Pancreas (tissue), 10 donors: ENCODE measurements at regions not wholly inside any gene's neighbourhood (a gene's known extent, or its start where the extent isn't known, plus 50 kb on each side); places are given as distances from the start of the nearest gene placed in this dataset.

Source experiments
- ATAC-seq, 4 donors: fragments of 200-7000 bp; cut with Tn5 transposase; one replicate each; pipeline versions ENCODE4 v1.8.0 to v1.9.1; 2020; ENCODE audit warnings: mild to moderate bottlenecking in 4 of 4, moderate library complexity in 4 of 4
- DNase-seq, 6 donors: peaks; one replicate each; pipeline ENCODE4 v3.0.0-alpha.2; 2020
- FAIRE-seq: peaks from 2 replicates; lab custom pipeline; 2012; peaks lifted over from hg19 to GRCh38; lab: Jason Lieb, UNC
- H3K27ac ChIP-seq, 4 donors: fragments of 200-600 bp; sonication (generic); 1 replicate in 3 of 4; 2 replicates in 1 of 4; pipeline versions ENCODE4 v1.5.0 to v1.8.0; 2020
- H3K27me3 ChIP-seq, 4 donors: fragments of 200-600 bp; one replicate each; pipeline ENCODE4 v1.8.0; 2021
- H3K36me3 ChIP-seq, 3 donors: fragments of 200-600 bp; sonication (generic) in 1 of 3; one replicate each; pipeline versions ENCODE4 v1.5.0 to v1.8.0; 2020 to 2021
- H3K4me1 ChIP-seq, 3 donors: fragments of 200-600 bp; one replicate each; pipeline ENCODE4 v1.8.0; 2021
- H3K4me3 ChIP-seq, 4 donors: fragments of 200-600 bp; sonication (generic) in 2 of 4; one replicate each; pipeline versions ENCODE4 v1.5.0 to v1.8.0; 2020 to 2021
- H3K9me3 ChIP-seq, 4 donors: fragments of 200-600 bp; one replicate each; pipeline ENCODE4 v1.8.0; 2021
- CTCF ChIP-seq, 4 donors: fragments of 200-600 bp; sonication (generic) in 3 of 4; IDR thresholded peaks; one replicate each; pipeline versions ENCODE4 v1.5.0 to v1.8.0; 2021; ENCODE audit warnings: antibody characterized with exemption in 4 of 4
- WGBS, 2 donors: extraction: QIAGEN DNeasy Blood & Tissue Kit; methylation state at CpG; one replicate each; pipeline ENCODE4 v1.1.7; 2013; 5-methylcytosine and 5-hydroxymethylcytosine counted together
- intact Hi-C, 3 donors: fragments of 100-400 bp; cut with DNase I; formaldehyde crosslinking; loops; one replicate each; pipeline versions ENCODE4 v1.11.1 to v1.14.2; 2022
- donor health status: healthy with polysubstance abuse.
- donor health status: DM: no; HTN: no; CAD: no; lungs with moderate emphysema.
- donor health status: DM: no; HTN: no; CAD: no.
- donor health status: control.
- donor health status: control.
- donor health status: Bipolar disorder and iron deficiency.
- donor health status: DM: yes; HTN: yes; CAD: no.
- donor health status: DM: no; HTN: no; CAD: no.
- donor health status: DM: no; HTN: no; CAD: no.
- donor health status: DM: yes; HTN: yes; CAD: no.

DNA sequence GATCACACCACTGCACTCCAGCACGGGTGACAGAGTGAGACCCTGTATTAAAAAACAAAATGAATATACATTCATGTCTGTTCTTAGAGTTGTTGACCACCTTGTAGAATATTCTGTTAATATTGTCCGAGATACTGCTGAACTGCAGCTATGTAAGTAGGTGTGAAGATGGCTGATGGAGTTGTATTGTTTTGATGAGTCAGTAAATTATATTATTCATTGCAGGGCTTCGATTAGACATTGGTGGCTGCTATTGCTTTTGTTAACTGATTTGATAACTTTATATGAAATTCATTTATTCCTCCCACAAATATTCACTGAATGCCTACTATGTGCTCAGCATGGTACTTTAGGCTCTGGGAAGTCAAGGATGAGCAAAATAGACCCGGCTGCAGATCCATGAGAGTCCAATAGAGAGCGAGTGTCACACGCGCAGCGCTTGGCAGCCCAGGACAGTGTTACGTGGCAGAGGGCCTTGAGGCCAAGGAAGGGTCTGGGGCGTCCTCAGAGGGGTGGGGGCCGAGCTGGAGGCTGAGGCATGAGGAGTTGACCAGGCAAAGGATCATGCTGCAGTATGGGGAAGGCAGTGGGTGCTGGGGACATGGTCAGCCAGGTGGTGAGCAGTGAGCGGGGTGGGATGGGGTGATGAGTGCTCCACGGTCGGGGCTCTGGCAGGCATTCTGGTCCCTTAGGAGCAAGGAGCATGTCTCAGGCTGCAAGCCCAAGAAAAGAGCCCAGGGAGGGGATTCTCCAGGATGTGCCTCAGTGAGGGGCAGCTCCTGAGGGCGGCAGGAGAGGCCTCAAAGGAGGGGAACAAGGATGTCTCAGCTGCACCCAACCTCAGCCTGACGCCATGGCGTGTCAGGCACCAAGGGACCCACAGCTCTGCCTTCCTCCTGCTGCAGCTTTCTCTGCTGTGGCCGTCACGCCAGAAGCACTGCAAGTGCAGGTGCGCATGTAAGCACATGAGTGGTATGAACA lies 243.5 kb downstream of the GADD45G start:
- ATAC-seq, result no peak
- no peaks in the 10 kb centered on the region for H3K36me3 ChIP-seq
- intact Hi-C loops, result no loop called here
- no peak overlapping the region for H3K4me3 ChIP-seq
- H3K9me3 ChIP-seq, result no peaks in the 10 kb centered on the region
- H3K4me1 ChIP-seq, result peaks cover 0 to 2% (median 0%) of the 10 kb centered on the region in 3 donors
- no peak for FAIRE-seq
- no peak for TF ChIP-seq CTCF (IDR thresholded peaks at IDR 0.05)
- H3K27me3 ChIP-seq, result no peaks in the 10 kb centered on the region
- DNase-seq, result no peak
- H3K27ac ChIP-seq, result no peak overlapping the region
- WGBS, 2 donors, result 85 to 90% methylated on average over 20 of the region's 20 CpGs

DNA sequence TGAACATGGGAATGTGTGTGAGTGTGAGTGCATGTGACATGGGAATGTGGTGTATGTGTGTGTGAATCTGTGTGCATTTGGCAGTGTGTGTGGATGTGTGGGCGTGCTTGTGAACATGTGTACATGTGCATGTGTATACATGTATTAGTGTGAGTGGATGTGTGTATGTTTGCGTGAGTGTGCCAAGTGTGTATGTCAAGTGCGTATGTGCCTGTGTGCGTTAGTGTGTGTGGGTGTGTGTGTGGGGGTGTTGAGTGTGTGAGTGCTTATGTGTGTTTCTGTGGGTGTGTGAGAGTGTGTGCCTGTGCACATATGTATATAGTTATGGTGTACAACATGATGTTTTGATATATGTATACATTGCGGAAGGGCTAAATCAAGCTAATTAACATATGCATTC lies 244.3 kb downstream of the GADD45G start:
- intact Hi-C loops, result no loop called here

GRCh38 chr9:89850153-89850552 lies 245.3 kb downstream of the GADD45G start:
- no peaks in the 10 kb centered on the region for H3K9me3 ChIP-seq
- no peak for ATAC-seq
- H3K36me3 ChIP-seq, result no peaks in the 10 kb centered on the region
- 62 to 70% methylated on average over 3 of the region's 3 CpGs for WGBS, 2 donors
- H3K27ac ChIP-seq, result no peak overlapping the region
- intact Hi-C loops, result no loop called here
- no peaks in the 10 kb centered on the region for H3K27me3 ChIP-seq
- no peaks in the 10 kb centered on the region for H3K4me1 ChIP-seq
- DNase-seq, result peak in 1 of 6 donors; percentile 18
- TF ChIP-seq CTCF (IDR thresholded peaks at IDR 0.05), result no peak
- FAIRE-seq, result no peak
- no peak overlapping the region for H3K4me3 ChIP-seq

More for the DNA sequence above, 244.3 kb downstream of the GADD45G start:
- FAIRE-seq (no peak), ATAC-seq (no peak), DNase-seq (no peak)
- Histone ChIP-seq H3K9me3 (no peaks in the 10 kb centered on the region), H3K27ac (no peak overlapping the region), H3K4me1 (peaks cover 0 to 2% (median 0%) of the 10 kb centered on the region in 3 donors), H3K36me3 (no peaks in the 10 kb centered on the region), H3K27me3 (no peaks in the 10 kb centered on the region), H3K4me3 (no peak overlapping the region)
- WGBS, 2 donors, result 85 to 89% methylated on average over 5 of the region's 5 CpGs
- TF ChIP-seq CTCF (IDR thresholded peaks at IDR 0.05), result no peak

- ATAC-seq (peak in 3 of 4 donors; percentile 17 to 55 (median 52)), DNase-seq (no peak), FAIRE-seq (no peak)
- no peak overlapping the region for H3K27ac ChIP-seq
- TF ChIP-seq CTCF (IDR thresholded peaks at IDR 0.05), result no peak
- WGBS, 2 donors, result 70 to 71% methylated on average over 7 of the region's 7 CpGs
- no peaks in the 10 kb centered on the region for H3K9me3 ChIP-seq
- no peaks in the 10 kb centered on the region for H3K36me3 ChIP-seq
- no peaks in the 10 kb centered on the region for H3K4me1 ChIP-seq
- H3K4me3 ChIP-seq, result no peak overlapping the region
- intact Hi-C loops, result no loop called here
- H3K27me3 ChIP-seq, result no peaks in the 10 kb centered on the region
Measured at GRCh38 chr9:89850631-89851325, 246.0 kb downstream of the GADD45G start.
